Liver (tissue), 8 donors: ENCODE measurements at regions not wholly inside any gene's neighbourhood (a gene's known extent, or its start where the extent isn't known, plus 50 kb on each side); places are given as distances from the start of the nearest gene placed in this dataset.

Experiments
- DNase-seq: peaks from one replicate; pipeline ENCODE4 v3.0.0-alpha.2; 2017; ENCODE audit warnings: low spot score
- H3K27ac ChIP-seq, 2 donors: one replicate each; pipeline ENCODE4 v1.7.0; 2013; ENCODE audit warnings: inconsistent platforms in 2 of 2, low read length in 2 of 2, control low read depth in 1 of 2, low read depth in 1 of 2, mild to moderate bottlenecking in 1 of 2
- H3K27me3 ChIP-seq, 4 donors: one replicate each; pipeline versions ENCODE4 v1.6.1 to v1.7.0; 2013; ENCODE audit warnings: low read length in 3 of 4, inconsistent platforms in 1 of 4, mild to moderate bottlenecking in 1 of 4, moderate library complexity in 1 of 4; ENCODE audit not compliant: control insufficient read depth in 4 of 4, insufficient read depth in 4 of 4
- H3K36me3 ChIP-seq, 4 donors: one replicate each; pipeline versions ENCODE4 v1.6.1 to v1.7.0; 2013; ENCODE audit warnings: low read length in 3 of 4, mild to moderate bottlenecking in 3 of 4, low read depth in 1 of 4, moderate library complexity in 1 of 4; ENCODE audit not compliant: control insufficient read depth in 4 of 4, insufficient read depth in 3 of 4
- H3K4me1 ChIP-seq, 4 donors: one replicate each; pipeline versions ENCODE4 v1.6.1 to v1.7.0; 2013; ENCODE audit warnings: low read length in 3 of 4, mild to moderate bottlenecking in 3 of 4, moderate library complexity in 1 of 4; ENCODE audit not compliant: control insufficient read depth in 4 of 4, insufficient read depth in 4 of 4
- H3K4me3 ChIP-seq, 3 donors: one replicate each; pipeline versions ENCODE4 v1.6.1 to v1.7.0; 2013; ENCODE audit warnings: low read length in 3 of 3, control low read depth in 1 of 3, low read depth in 1 of 3, mild to moderate bottlenecking in 1 of 3
- H3K9ac ChIP-seq, 2 donors: one replicate each; pipeline ENCODE4 v1.7.0; 2013; ENCODE audit warnings: low read length in 2 of 2, mild to moderate bottlenecking in 2 of 2, moderate library complexity in 2 of 2, control low read depth in 1 of 2, low read depth in 1 of 2
- H3K9me3 ChIP-seq, 4 donors: one replicate each; pipeline versions ENCODE4 v1.6.1 to v1.7.0; 2013; ENCODE audit warnings: low read length in 3 of 4; ENCODE audit not compliant: control insufficient read depth in 4 of 4
- CTCF ChIP-seq: fragments of 150-350 bp; IDR thresholded peaks from 2 replicates; pipeline ENCODE4 v1.5.1; 2017; ENCODE audit warnings: improper control_type of control experiment, low read depth, low read length; ENCODE audit not compliant: missing input control
- EGR1 ChIP-seq, 2 donors: IDR thresholded peaks; 2 replicates each; pipeline ENCODE4 v1.6.1; 2016 to 2018; ENCODE audit warnings: antibody characterized with exemption in 2 of 2, low read depth in 2 of 2
- FOXA1 ChIP-seq: IDR thresholded peaks from 2 replicates; pipeline ENCODE4 v1.6.1; 2016; ENCODE audit warnings: antibody characterized with exemption
- FOXA2 ChIP-seq: IDR thresholded peaks from 2 replicates; pipeline ENCODE4 v1.6.1; 2016; ENCODE audit warnings: antibody characterized with exemption
- GABPA ChIP-seq, 2 donors: IDR thresholded peaks in 1 of 2; conservative IDR thresholded peaks in 1 of 2; 2 replicates each; pipeline ENCODE4 v1.6.1; 2016; ENCODE audit warnings: antibody characterized with exemption in 2 of 2, mild to moderate bottlenecking in 1 of 2, moderate library complexity in 1 of 2
- HNF4A ChIP-seq, 2 donors: conservative IDR thresholded peaks; 2 replicates each; pipeline ENCODE4 v1.6.1; 2016; ENCODE audit warnings: antibody characterized with exemption in 2 of 2, mild to moderate bottlenecking in 2 of 2
- HNF4G ChIP-seq: IDR thresholded peaks from 2 replicates; pipeline ENCODE4 v1.6.1; 2016; ENCODE audit warnings: antibody characterized with exemption
- JUND ChIP-seq, 2 donors: IDR thresholded peaks; 2 replicates each; pipeline ENCODE4 v1.6.1; 2016; ENCODE audit warnings: antibody characterized with exemption in 2 of 2
- NR2F2 ChIP-seq: IDR thresholded peaks from 2 replicates; pipeline ENCODE4 v1.6.1; 2016; ENCODE audit warnings: antibody characterized with exemption
- RAD21 ChIP-seq, 2 donors: IDR thresholded peaks; 2 replicates each; pipeline ENCODE4 v1.6.1; 2016; ENCODE audit warnings: antibody characterized with exemption in 2 of 2, mild to moderate bottlenecking in 2 of 2
- RXRA ChIP-seq, 2 donors: IDR thresholded peaks; 2 replicates each; pipeline ENCODE4 v1.6.1; 2017 to 2018; ENCODE audit warnings: antibody characterized with exemption in 2 of 2, mild to moderate bottlenecking in 1 of 2
- SP1 ChIP-seq: IDR thresholded peaks from 2 replicates; pipeline ENCODE4 v1.6.1; 2018; ENCODE audit warnings: antibody characterized with exemption, mild to moderate bottlenecking
- TAF1 ChIP-seq: conservative IDR thresholded peaks from 2 replicates; pipeline ENCODE4 v1.6.1; 2016; ENCODE audit warnings: antibody characterized with exemption, mild to moderate bottlenecking
- YY1 ChIP-seq: IDR thresholded peaks from 2 replicates; pipeline ENCODE4 v1.6.1; 2016; ENCODE audit warnings: antibody characterized with exemption, mild to moderate bottlenecking
- WGBS: extraction: QIAGEN DNeasy Blood & Tissue Kit; methylation state at CpG from one replicate; pipeline ENCODE4 v1.1.7; 2013; 5-methylcytosine and 5-hydroxymethylcytosine counted together
- TF ChIP-seq, protein P1 (sequence below): IDR thresholded peaks from 2 replicates; pipeline ENCODE4 v1.6.1; 2016; ENCODE audit warnings: antibody characterized with exemption
- TF ChIP-seq, protein P2 (sequence below): IDR thresholded peaks from 2 replicates; pipeline ENCODE4 v1.6.1; 2016; ENCODE audit warnings: antibody characterized with exemption, mild to moderate bottlenecking
- TF ChIP-seq, protein P3 (sequence below): IDR thresholded peaks from 2 replicates; pipeline ENCODE4 v1.6.1; 2016; ENCODE audit warnings: antibody characterized with exemption
- TF ChIP-seq, protein P4 (sequence below): IDR thresholded peaks from 2 replicates; pipeline ENCODE4 v1.6.1; 2016; ENCODE audit warnings: antibody characterized with exemption
- donor health status: healthy.
- donor health status: healthy.
- donor health status: healthy.
- donor health status: healthy.
- donor health status: healthy.

- Histone ChIP-seq H3K4me3 (no peak overlapping the region), H3K36me3 (no peaks in the 10 kb centered on the region), H3K27me3 (no peaks in the 10 kb centered on the region), H3K9ac (no peak overlapping the region), H3K9me3 (peaks cover 0 to 2% (median 0%) of the 10 kb centered on the region in 4 donors), H3K4me1 (no peaks in the 10 kb centered on the region), H3K27ac (no peak overlapping the region)
- TF ChIP-seq HNF4G (no peak), HNF4A (conservative IDR thresholded peaks at IDR 0.05) (no peak), NR2F2 (no peak), FOXA1 (no peak), RXRA (IDR thresholded peaks at IDR 0.05) (no peak), RAD21 (IDR thresholded peaks at IDR 0.05) (no peak), YY1 (no peak)
- TF ChIP-seq, protein P1, sequence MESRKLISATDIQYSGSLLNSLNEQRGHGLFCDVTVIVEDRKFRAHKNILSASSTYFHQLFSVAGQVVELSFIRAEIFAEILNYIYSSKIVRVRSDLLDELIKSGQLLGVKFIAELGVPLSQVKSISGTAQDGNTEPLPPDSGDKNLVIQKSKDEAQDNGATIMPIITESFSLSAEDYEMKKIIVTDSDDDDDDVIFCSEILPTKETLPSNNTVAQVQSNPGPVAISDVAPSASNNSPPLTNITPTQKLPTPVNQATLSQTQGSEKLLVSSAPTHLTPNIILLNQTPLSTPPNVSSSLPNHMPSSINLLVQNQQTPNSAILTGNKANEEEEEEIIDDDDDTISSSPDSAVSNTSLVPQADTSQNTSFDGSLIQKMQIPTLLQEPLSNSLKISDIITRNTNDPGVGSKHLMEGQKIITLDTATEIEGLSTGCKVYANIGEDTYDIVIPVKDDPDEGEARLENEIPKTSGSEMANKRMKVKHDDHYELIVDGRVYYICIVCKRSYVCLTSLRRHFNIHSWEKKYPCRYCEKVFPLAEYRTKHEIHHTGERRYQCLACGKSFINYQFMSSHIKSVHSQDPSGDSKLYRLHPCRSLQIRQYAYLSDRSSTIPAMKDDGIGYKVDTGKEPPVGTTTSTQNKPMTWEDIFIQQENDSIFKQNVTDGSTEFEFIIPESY: no peak
- TF ChIP-seq, protein P2, sequence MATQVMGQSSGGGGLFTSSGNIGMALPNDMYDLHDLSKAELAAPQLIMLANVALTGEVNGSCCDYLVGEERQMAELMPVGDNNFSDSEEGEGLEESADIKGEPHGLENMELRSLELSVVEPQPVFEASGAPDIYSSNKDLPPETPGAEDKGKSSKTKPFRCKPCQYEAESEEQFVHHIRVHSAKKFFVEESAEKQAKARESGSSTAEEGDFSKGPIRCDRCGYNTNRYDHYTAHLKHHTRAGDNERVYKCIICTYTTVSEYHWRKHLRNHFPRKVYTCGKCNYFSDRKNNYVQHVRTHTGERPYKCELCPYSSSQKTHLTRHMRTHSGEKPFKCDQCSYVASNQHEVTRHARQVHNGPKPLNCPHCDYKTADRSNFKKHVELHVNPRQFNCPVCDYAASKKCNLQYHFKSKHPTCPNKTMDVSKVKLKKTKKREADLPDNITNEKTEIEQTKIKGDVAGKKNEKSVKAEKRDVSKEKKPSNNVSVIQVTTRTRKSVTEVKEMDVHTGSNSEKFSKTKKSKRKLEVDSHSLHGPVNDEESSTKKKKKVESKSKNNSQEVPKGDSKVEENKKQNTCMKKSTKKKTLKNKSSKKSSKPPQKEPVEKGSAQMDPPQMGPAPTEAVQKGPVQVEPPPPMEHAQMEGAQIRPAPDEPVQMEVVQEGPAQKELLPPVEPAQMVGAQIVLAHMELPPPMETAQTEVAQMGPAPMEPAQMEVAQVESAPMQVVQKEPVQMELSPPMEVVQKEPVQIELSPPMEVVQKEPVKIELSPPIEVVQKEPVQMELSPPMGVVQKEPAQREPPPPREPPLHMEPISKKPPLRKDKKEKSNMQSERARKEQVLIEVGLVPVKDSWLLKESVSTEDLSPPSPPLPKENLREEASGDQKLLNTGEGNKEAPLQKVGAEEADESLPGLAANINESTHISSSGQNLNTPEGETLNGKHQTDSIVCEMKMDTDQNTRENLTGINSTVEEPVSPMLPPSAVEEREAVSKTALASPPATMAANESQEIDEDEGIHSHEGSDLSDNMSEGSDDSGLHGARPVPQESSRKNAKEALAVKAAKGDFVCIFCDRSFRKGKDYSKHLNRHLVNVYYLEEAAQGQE: no peak
- WGBS: 93% methylated on average over 1 of the region's 1 CpG
- no peak for DNase-seq
Measured at GRCh38 chr2:133666621-133667020, 98.4 kb upstream of the NCKAP5 start.

DNA sequence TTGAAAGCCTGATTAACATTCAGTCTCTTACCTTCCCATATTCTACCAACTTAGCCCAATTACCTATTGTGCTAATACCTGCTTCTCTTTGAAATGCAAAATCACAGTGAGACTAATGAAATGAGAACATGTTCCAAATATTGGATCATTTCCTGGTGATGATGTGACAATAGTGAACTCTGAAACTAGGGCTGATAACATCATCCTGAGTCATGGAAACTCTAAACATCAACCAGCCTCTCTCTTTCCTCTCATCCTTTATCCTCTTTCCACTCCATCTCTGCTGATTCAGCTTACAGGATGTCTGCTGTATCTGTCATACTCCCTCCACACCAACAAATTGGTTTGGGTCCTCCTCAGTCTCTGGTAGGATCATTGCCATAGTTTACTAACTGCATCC, 98.8 kb upstream of the NCKAP5 start:
- peak; percentile 75 to 88 for TF ChIP-seq HNF4A (conservative IDR thresholded peaks at IDR 0.05)
- TF ChIP-seq SP1: peak; percentile 64
- TF ChIP-seq YY1: peak; percentile 66
- no peak for TF ChIP-seq FOXA2
- TF ChIP-seq HNF4G: peak; percentile 50
- TF ChIP-seq, protein P1: no peak
- peak; percentile 26 to 90 for TF ChIP-seq EGR1 (IDR thresholded peaks at IDR 0.05; ENCODE audit: low read depth in 2 of 2)
- no peak for TF ChIP-seq TAF1
- peak in 1 of 2 donors; percentile 85 for TF ChIP-seq JUND (IDR thresholded peaks at IDR 0.05)
- no peak for TF ChIP-seq CTCF
- TF ChIP-seq NR2F2: no peak
- TF ChIP-seq RXRA (IDR thresholded peaks at IDR 0.05): peak; percentile 19 to 74
- peak in 1 of 2 donors; percentile 64 for TF ChIP-seq GABPA (IDR thresholded peaks at IDR 0.05 in 1 of 2, conservative IDR thresholded peaks at IDR 0.05 in 1 of 2)
- TF ChIP-seq FOXA1: peak; percentile 27
- peak; percentile 17 to 39 for TF ChIP-seq RAD21 (IDR thresholded peaks at IDR 0.05)
- TF ChIP-seq, protein P2: peak; percentile 51
- TF ChIP-seq, protein P3, sequence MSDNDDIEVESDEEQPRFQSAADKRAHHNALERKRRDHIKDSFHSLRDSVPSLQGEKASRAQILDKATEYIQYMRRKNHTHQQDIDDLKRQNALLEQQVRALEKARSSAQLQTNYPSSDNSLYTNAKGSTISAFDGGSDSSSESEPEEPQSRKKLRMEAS: no peak
- TF ChIP-seq, protein P4, sequence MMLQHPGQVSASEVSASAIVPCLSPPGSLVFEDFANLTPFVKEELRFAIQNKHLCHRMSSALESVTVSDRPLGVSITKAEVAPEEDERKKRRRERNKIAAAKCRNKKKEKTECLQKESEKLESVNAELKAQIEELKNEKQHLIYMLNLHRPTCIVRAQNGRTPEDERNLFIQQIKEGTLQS: peak; percentile 68
- H3K4me1 ChIP-seq: no peaks in the 10 kb centered on the region
- no peak for DNase-seq
- H3K9ac ChIP-seq: no peak overlapping the region
- H3K36me3 ChIP-seq: no peaks in the 10 kb centered on the region
- H3K27me3 ChIP-seq: no peaks in the 10 kb centered on the region
- H3K27ac ChIP-seq: peak overlapping the region in 1 of 2 donors; percentile 57
- H3K4me3 ChIP-seq: no peak overlapping the region
- peaks cover 0 to 2% (median 0%) of the 10 kb centered on the region in 4 donors for H3K9me3 ChIP-seq
